CD4-positive, alpha-beta T cell (primary cell): ENCODE measurements at regions not wholly inside any gene's neighbourhood (a gene's known extent, or its start where the extent isn't known, plus 50 kb on each side); places are given as distances from the start of the nearest gene placed in this dataset.

Experiments
- ATAC-seq: fragments of 200-7000 bp; cut with Tn5 transposase; one replicate; pipeline ENCODE4 v1.10.0; 2022; ENCODE audit warnings: mild to moderate bottlenecking; ENCODE audit not compliant: poor library complexity
- CTCF ChIA-PET: fragments of 350-600 bp; sonication (Branson Sonifier 250); formaldehyde crosslinking; loops from one replicate; lab custom pipeline; 2021; ENCODE audit warnings: antibody characterized with exemption, inconsistent platforms; lab: Charles Lee
- POLR2A ChIA-PET: fragments of 350-600 bp; sonication (Branson Sonifier 250); formaldehyde crosslinking; loops from one replicate; lab custom pipeline; 2021; ENCODE audit warnings: antibody characterized with exemption, inconsistent platforms; lab: Charles Lee
- DNase-seq, 14 experiments: peaks; one replicate each; pipeline ENCODE4 v3.0.0-alpha.2; 2013 to 2020; ENCODE audit warnings: mixed read lengths in 2 of 14
- H3K27ac ChIP-seq, 2 donors: one replicate each; pipeline versions ENCODE4 v1.5.1 to v1.7.0; 2013; ENCODE audit warnings: low read length in 2 of 2, low read depth in 1 of 2, mild to moderate bottlenecking in 1 of 2
- H3K27me3 ChIP-seq, 2 experiments: 1 replicate in 1 of 2; 2 replicates in 1 of 2; pipeline versions ENCODE4 v1.6.1 to v1.7.0; 2013; ENCODE audit warnings: low read length in 2 of 2, control low read depth in 1 of 2, mild to moderate bottlenecking in 1 of 2, moderate library complexity in 1 of 2; ENCODE audit not compliant: insufficient read depth in 2 of 2, control insufficient read depth in 1 of 2
- H3K36me3 ChIP-seq: one replicate; pipeline ENCODE4 v1.6.1; 2013; ENCODE audit warnings: low read length, control low read depth; ENCODE audit not compliant: insufficient read depth
- H3K4me1 ChIP-seq: one replicate; pipeline ENCODE4 v1.6.1; 2013; ENCODE audit warnings: low read length, control low read depth; ENCODE audit not compliant: insufficient read depth
- H3K4me3 ChIP-seq: one replicate; pipeline ENCODE4 v1.5.1; 2013; ENCODE audit warnings: mild to moderate bottlenecking, low read length, moderate library complexity
- H3K9me3 ChIP-seq, 2 experiments: 1 replicate in 1 of 2; 2 replicates in 1 of 2; pipeline versions ENCODE4 v1.6.1 to v1.7.0; 2013; ENCODE audit warnings: low read length in 2 of 2, mild to moderate bottlenecking in 2 of 2, control low read depth in 1 of 2, moderate library complexity in 1 of 2; ENCODE audit not compliant: control insufficient read depth in 1 of 2, insufficient read depth in 1 of 2
- H3K27ac Mint-ChIP-seq: one replicate; pipeline ENCODE4 v1.8.0; 2020; ENCODE audit warnings: mixed read lengths
- H3K27me3 Mint-ChIP-seq: one replicate; pipeline ENCODE4 v1.8.0; 2021; ENCODE audit warnings: mixed read lengths
- H3K36me3 Mint-ChIP-seq: one replicate; pipeline ENCODE4 v1.8.0; 2021; ENCODE audit warnings: low read depth, mixed read lengths
- H3K4me1 Mint-ChIP-seq: one replicate; pipeline ENCODE4 v1.8.0; 2021; ENCODE audit warnings: low read depth, mixed read lengths
- H3K4me3 Mint-ChIP-seq: one replicate; pipeline ENCODE4 v1.8.0; 2020; ENCODE audit warnings: mild to moderate bottlenecking, mixed read lengths
- H3K9me3 Mint-ChIP-seq: one replicate; pipeline ENCODE4 v1.8.0; 2020; ENCODE audit warnings: mixed read lengths
- CTCF ChIP-seq: fragments of 200-600 bp; IDR thresholded peaks from one replicate; pipeline ENCODE4 v1.8.0; 2022; ENCODE audit warnings: antibody characterized with exemption, mild to moderate bottlenecking
- intact Hi-C, 2 experiments: fragments of 100-400 bp; cut with DNase I in 1 of 2; cut with micrococcal nuclease in 1 of 2; formaldehyde crosslinking; loops; one replicate each; pipeline versions ENCODE4 v1.15.1 to v1.9.0; 2023 to 2025; cut with DNase I, micrococcal nuclease

GRCh38 chr3:170790647-170791046 lies 79.3 kb downstream of the RPL22L1 start:
- DNase-seq = no peak
- Mint-ChIP-seq H3K27ac (no peak overlapping the region), H3K4me1 (no peaks in the 10 kb centered on the region), H3K27me3 (peaks cover 18% of the 10 kb centered on the region), H3K9me3 (no peaks in the 10 kb centered on the region), H3K36me3 (no peaks in the 10 kb centered on the region), H3K4me3 (no peak overlapping the region)
- H3K4me1 ChIP-seq = no peaks in the 10 kb centered on the region
- no peak overlapping the region for H3K27ac ChIP-seq
- ATAC-seq = no peak
- ChIA-PET POLR2A (no interaction called here), CTCF (no interaction called here)
- no peak for TF ChIP-seq CTCF
- H3K36me3 ChIP-seq = no peaks in the 10 kb centered on the region
- no peak overlapping the region for H3K4me3 ChIP-seq
- no peaks in the 10 kb centered on the region for H3K27me3 ChIP-seq
- no peaks in the 10 kb centered on the region for H3K9me3 ChIP-seq
- intact Hi-C loops = no loop called here

GRCh38 chr3:170787464-170787863 lies 82.5 kb downstream of the RPL22L1 start:
- DNase-seq (no peak), ATAC-seq (no peak)
- H3K9me3 ChIP-seq = no peaks in the 10 kb centered on the region
- TF ChIP-seq CTCF = no peak
- peaks cover 35% of the 10 kb centered on the region for H3K27me3 Mint-ChIP-seq
- no peak overlapping the region for H3K4me3 ChIP-seq
- H3K27me3 ChIP-seq = peaks cover 0 to 5% of the 10 kb centered on the region in 2 experiments
- no peaks in the 10 kb centered on the region for H3K9me3 Mint-ChIP-seq
- H3K36me3 ChIP-seq = no peaks in the 10 kb centered on the region
- no peak overlapping the region for H3K27ac Mint-ChIP-seq
- no peak overlapping the region for H3K4me3 Mint-ChIP-seq
- no peaks in the 10 kb centered on the region for H3K4me1 ChIP-seq
- CTCF ChIA-PET = no interaction called here
- intact Hi-C loops = no loop called here
- H3K4me1 Mint-ChIP-seq = no peaks in the 10 kb centered on the region
- no peak overlapping the region for H3K27ac ChIP-seq
- POLR2A ChIA-PET = no interaction called here
- no peaks in the 10 kb centered on the region for H3K36me3 Mint-ChIP-seq

GRCh38 chr3:170785454-170785853 lies 84.5 kb downstream of the RPL22L1 start:
- Mint-ChIP-seq H3K9me3 (no peaks in the 10 kb centered on the region), H3K4me3 (no peak overlapping the region), H3K36me3 (no peaks in the 10 kb centered on the region), H3K27ac (no peak overlapping the region), H3K27me3 (peaks cover 49% of the 10 kb centered on the region), H3K4me1 (no peaks in the 10 kb centered on the region)
- H3K36me3 ChIP-seq = no peaks in the 10 kb centered on the region
- ChIA-PET POLR2A (no interaction called here), CTCF (interaction anchor here (1.6 kb wide), 1 partner anchor 26 kb away, joined by 3 read pairs; no protein-coding TSS in a partner anchor)
- peaks cover 5% of the 10 kb centered on the region in 2 experiments for H3K27me3 ChIP-seq
- H3K27ac ChIP-seq = no peak overlapping the region
- no peaks in the 10 kb centered on the region for H3K9me3 ChIP-seq
- TF ChIP-seq CTCF = no peak
- no peaks in the 10 kb centered on the region for H3K4me1 ChIP-seq
- DNase-seq (no peak), ATAC-seq (no peak)
- intact Hi-C loops = no loop called here
- no peak overlapping the region for H3K4me3 ChIP-seq
